Glutamatergic neuron (in vitro differentiated cells): ENCODE measurements at regions not wholly inside any gene's neighbourhood (a gene's known extent, or its start where the extent isn't known, plus 50 kb on each side); places are given as distances from the start of the nearest gene placed in this dataset.

Experiments
- DNase-seq: peaks from one replicate; pipeline ENCODE4 v3.0.0; 2022
- H3K27ac Mint-ChIP-seq: one replicate; pipeline ENCODE4 v1.8.0; 2020; ENCODE audit warnings: mild to moderate bottlenecking, mixed read lengths, inconsistent platforms; ENCODE audit not compliant: unreplicated experiment
- H3K27me3 Mint-ChIP-seq: one replicate; pipeline ENCODE4 v1.8.0; 2020; ENCODE audit warnings: mild to moderate bottlenecking, moderate library complexity, mixed read lengths, inconsistent platforms; ENCODE audit not compliant: unreplicated experiment
- H3K36me3 Mint-ChIP-seq: one replicate; pipeline ENCODE4 v1.8.0; 2020; ENCODE audit warnings: mild to moderate bottlenecking, mixed read lengths, inconsistent platforms; ENCODE audit not compliant: unreplicated experiment
- H3K4me1 Mint-ChIP-seq: one replicate; pipeline ENCODE4 v1.8.0; 2020; ENCODE audit warnings: mild to moderate bottlenecking, low read depth, mixed read lengths, inconsistent platforms; ENCODE audit not compliant: unreplicated experiment
- H3K4me3 Mint-ChIP-seq: one replicate; pipeline ENCODE4 v1.8.0; 2020; ENCODE audit warnings: mild to moderate bottlenecking, mixed read lengths, inconsistent platforms; ENCODE audit not compliant: unreplicated experiment
- H3K9me3 Mint-ChIP-seq: one replicate; pipeline ENCODE4 v1.8.0; 2020; ENCODE audit warnings: mild to moderate bottlenecking, moderate library complexity, mixed read lengths, inconsistent platforms; ENCODE audit not compliant: unreplicated experiment
- TF ChIP-seq, protein P1 (sequence below): fragments of 200-600 bp; sonication (generic); IDR thresholded peaks from one replicate; pipeline ENCODE4 v1.5.0; 2021; ENCODE audit not compliant: partially characterized antibody, unreplicated experiment

GRCh38 chr20:52270696-52271095, 79.1 kb upstream of the ZFP64 start:
- TF ChIP-seq, protein P1, sequence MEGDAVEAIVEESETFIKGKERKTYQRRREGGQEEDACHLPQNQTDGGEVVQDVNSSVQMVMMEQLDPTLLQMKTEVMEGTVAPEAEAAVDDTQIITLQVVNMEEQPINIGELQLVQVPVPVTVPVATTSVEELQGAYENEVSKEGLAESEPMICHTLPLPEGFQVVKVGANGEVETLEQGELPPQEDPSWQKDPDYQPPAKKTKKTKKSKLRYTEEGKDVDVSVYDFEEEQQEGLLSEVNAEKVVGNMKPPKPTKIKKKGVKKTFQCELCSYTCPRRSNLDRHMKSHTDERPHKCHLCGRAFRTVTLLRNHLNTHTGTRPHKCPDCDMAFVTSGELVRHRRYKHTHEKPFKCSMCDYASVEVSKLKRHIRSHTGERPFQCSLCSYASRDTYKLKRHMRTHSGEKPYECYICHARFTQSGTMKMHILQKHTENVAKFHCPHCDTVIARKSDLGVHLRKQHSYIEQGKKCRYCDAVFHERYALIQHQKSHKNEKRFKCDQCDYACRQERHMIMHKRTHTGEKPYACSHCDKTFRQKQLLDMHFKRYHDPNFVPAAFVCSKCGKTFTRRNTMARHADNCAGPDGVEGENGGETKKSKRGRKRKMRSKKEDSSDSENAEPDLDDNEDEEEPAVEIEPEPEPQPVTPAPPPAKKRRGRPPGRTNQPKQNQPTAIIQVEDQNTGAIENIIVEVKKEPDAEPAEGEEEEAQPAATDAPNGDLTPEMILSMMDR, result no peak
- peaks cover 8% of the 10 kb centered on the region for H3K9me3 Mint-ChIP-seq
- H3K27ac Mint-ChIP-seq, result peak overlapping the region; percentile 98
- H3K27me3 Mint-ChIP-seq, result peaks cover 7% of the 10 kb centered on the region
- peaks cover 57% of the 10 kb centered on the region for H3K4me1 Mint-ChIP-seq
- no peak overlapping the region for H3K4me3 Mint-ChIP-seq
- no peaks in the 10 kb centered on the region for H3K36me3 Mint-ChIP-seq
- DNase-seq, result no peak

DNA sequence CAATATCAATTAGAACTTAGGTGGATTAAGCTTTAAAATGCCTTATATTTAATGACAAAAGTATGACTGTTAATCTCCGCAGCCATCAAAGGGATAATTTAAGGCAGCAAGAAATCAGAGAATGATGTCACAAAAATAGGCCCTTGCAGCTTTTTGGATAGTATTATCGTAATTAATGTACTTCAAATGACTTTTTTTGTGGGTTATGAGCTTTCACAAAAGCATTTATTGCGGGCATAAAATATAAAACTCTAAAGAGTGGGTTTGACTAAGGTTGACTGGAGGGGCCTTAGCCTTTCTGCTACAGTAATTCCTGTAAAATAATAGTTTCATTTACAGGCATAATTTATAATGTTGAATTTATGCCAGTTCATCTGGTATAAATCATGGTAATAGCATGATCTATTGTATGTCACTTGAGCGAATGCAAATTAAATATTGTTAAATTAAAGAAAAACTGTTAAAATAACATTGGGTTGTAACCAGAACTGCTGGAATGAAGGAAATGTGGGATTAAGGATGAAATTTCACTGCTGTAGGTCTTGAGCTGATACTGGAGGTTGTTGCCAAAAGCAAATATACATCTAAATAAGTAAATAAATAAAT, 78.5 kb upstream of the ZFP64 start:
- TF ChIP-seq, protein P1, result no peak
- H3K4me3 Mint-ChIP-seq, result peak overlapping the region; percentile 34
- H3K4me1 Mint-ChIP-seq, result peaks cover 57% of the 10 kb centered on the region
- H3K36me3 Mint-ChIP-seq, result no peaks in the 10 kb centered on the region
- peaks cover 7% of the 10 kb centered on the region for H3K27me3 Mint-ChIP-seq
- peaks cover 8% of the 10 kb centered on the region for H3K9me3 Mint-ChIP-seq
- no peak for DNase-seq
- peak overlapping the region; percentile 98 for H3K27ac Mint-ChIP-seq

DNA sequence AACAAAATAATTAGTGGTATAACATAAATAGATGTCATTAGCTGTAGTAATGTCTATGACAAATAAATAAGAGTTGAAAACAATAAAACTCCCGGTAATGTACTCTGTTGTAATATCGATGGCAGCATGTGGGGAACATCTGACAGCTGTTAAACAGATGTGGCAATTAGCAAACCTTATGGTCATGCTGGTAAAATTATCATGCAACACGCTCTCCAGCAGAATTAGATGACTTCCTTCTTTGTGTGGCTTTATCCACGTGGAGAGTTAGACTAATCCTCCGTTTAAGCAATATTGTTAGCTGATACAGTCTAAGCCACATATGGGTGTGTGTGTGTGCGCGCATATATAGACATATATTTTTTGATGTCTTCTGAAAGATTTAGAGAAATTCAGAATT, 77.7 kb upstream of the ZFP64 start:
- H3K4me3 Mint-ChIP-seq, result peak overlapping the region; percentile 67
- peaks cover 7% of the 10 kb centered on the region for H3K27me3 Mint-ChIP-seq
- peak; percentile 24 for DNase-seq
- no peaks in the 10 kb centered on the region for H3K36me3 Mint-ChIP-seq
- H3K9me3 Mint-ChIP-seq, result peaks cover 8% of the 10 kb centered on the region
- H3K4me1 Mint-ChIP-seq, result peaks cover 56% of the 10 kb centered on the region
- H3K27ac Mint-ChIP-seq, result peak overlapping the region; percentile 98
- TF ChIP-seq, protein P1, result no peak

- Mint-ChIP-seq H3K27ac (peak overlapping the region; percentile 98), H3K9me3 (peaks cover 9% of the 10 kb centered on the region), H3K4me1 (peaks cover 56% of the 10 kb centered on the region)
Observed at GRCh38 chr20:52268184-52268749, 76.7 kb upstream of the ZFP64 start.

GRCh38 chr20:52267418-52267817, 75.8 kb upstream of the ZFP64 start:
- Mint-ChIP-seq H3K9me3 (peaks cover 9% of the 10 kb centered on the region), H3K27ac (peak overlapping the region; percentile 98), H3K4me3 (no peak overlapping the region), H3K36me3 (no peaks in the 10 kb centered on the region), H3K4me1 (peaks cover 56% of the 10 kb centered on the region), H3K27me3 (peaks cover 5% of the 10 kb centered on the region)
- TF ChIP-seq, protein P1, result no peak
- no peak for DNase-seq

More at GRCh38 chr20:52268184-52268749, 76.7 kb upstream of the ZFP64 start:
- H3K4me3 Mint-ChIP-seq, result no peak overlapping the region
- peaks cover 5% of the 10 kb centered on the region for H3K27me3 Mint-ChIP-seq
- TF ChIP-seq, protein P1, result no peak
- DNase-seq, result no peak
- H3K36me3 Mint-ChIP-seq, result no peaks in the 10 kb centered on the region
